CD4-positive, alpha-beta T cell treated with Interleukin-12 subunit alpha and Interleukin-12 subunit beta, for 1 hour (primary cell): ENCODE measurements at regions not wholly inside any gene's neighbourhood (a gene's known extent, or its start where the extent isn't known, plus 50 kb on each side); places are given as distances from the start of the nearest gene placed in this dataset.
"Not testable (repeated sequence)": the region's sequence is repeated elsewhere in the genome, so short reads cannot be mapped to it uniquely, and the experiment has no call there.

ENCODE experiments used
- DNase-seq: peaks from one replicate; pipeline ENCODE4 v3.0.0-alpha.2; 2020

- DNase-seq, result not testable (repeated sequence)
These were observed 82.7 kb downstream of the TFRC start for GRCh38 chr3:195999176-195999575.

DNA sequence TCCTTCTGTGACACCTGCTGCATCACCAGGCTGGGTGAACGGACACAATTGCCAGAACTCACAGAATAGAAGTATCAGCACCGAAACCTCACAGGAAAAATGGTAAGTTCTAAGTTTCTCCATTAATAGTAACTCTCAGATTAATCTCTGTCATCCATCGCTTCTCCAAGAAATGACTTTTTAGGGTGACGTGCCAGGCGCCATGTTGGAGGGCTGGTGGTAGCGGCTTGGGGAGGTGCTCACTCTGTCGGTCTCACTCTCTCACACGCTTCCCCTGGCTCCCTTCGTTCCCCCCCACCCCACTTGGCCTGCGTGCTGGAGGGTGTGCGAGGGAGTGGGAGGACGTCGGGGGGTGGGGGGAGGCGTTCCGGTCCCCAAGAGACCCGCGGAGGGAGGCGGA lies 85.6 kb downstream of the TFRC start:
- DNase-seq, result not testable (repeated sequence)

- DNase-seq, result peak; percentile 69
These were observed 86.0 kb upstream of the TNK2 start for GRCh38 chr3:195994343-195994742.

- not testable (repeated sequence) for DNase-seq
These were observed 85.3 kb upstream of the TNK2 start for GRCh38 chr3:195993671-195994070.

GRCh38 chr3:195992956-195993595 lies 84.7 kb upstream of the TNK2 start:
- not testable (repeated sequence) for DNase-seq

DNA sequence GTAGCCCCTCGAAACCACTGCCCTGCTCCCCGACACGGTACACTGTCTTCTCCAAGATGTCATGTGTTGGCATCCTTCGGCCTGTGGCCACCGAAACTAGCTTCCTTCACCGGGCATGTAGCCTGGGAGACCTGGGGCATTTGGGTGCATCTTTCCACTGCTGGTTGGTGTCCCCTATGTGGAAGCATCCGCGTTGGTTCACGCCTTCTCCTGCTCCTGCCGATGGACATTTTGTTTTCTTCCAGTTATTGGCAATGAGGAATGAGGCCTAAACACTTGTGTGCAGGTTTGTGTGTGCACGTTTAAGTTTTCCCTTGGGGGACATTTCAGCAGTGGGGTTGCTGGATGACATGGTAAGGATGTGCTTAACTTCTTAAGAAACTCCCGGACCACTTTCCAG lies 83.6 kb upstream of the TNK2 start:
- not testable (repeated sequence) for DNase-seq

- DNase-seq, result not testable (repeated sequence)
These were observed 82.9 kb upstream of the TNK2 start for GRCh38 chr3:195991243-195991642.

DNA sequence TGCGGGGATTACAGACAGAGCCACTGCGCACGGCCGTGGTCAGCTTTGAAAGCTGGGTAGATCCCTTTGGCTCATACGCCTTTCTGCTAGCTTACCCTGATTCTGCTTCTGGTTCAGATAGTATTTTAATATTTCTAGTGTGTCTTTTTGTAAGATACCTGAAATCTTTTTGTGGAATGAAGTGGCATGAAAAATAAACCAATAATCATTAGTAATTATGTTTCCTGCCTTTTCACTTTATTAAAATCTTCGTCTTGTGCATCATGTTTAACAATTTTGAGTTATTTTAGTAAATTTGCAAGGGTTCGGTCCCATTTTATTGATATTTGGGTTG lies 82.5 kb upstream of the TNK2 start:
- not testable (repeated sequence) for DNase-seq

GRCh38 chr3:195989921-195990840 lies 81.8 kb upstream of the TNK2 start:
- DNase-seq, result peak; percentile 94

- peak; percentile 32 for DNase-seq
These were observed 81.0 kb upstream of the TNK2 start for GRCh38 chr3:195989197-195989920.

DNA sequence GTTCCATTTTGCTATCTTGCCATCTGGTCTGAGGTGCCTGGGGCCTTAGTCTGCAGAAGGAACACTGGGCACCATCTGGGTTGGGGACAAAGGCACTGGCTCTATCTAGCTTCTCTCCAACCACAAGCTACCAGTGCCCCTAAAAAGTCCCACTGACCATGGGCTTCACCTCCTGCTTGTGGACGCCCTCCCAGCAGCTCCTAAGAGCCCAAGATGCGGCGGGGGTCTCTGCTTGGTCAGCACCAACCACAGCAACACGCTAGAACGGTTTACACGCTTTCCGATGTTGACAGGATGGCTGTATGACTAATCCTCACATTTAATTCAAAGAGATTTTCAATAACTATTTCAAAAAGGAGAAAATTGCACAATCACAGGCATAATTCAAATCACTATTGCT lies 80.4 kb upstream of the TNK2 start:
- not testable (repeated sequence) for DNase-seq

DNA sequence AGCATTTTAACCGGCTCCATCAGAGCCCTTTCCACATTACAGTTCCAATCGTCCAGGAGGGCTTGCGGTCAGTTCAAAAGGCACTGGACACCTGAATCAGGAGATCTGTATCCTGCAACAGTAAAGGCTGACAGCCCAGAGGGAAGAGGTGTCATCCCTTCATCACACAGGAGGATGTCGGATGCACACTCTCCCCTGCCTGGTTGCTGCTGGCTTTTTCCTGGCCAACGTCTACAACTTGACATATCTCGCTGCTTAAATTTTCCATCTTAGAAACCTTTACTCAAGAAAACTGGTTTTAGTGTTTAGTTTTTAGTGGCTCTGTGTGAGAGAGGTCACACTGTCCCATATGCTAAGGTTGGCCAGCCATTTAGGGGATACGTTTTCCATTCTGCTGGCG lies 78.7 kb upstream of the TNK2 start:
- DNase-seq, result not testable (repeated sequence)

DNA sequence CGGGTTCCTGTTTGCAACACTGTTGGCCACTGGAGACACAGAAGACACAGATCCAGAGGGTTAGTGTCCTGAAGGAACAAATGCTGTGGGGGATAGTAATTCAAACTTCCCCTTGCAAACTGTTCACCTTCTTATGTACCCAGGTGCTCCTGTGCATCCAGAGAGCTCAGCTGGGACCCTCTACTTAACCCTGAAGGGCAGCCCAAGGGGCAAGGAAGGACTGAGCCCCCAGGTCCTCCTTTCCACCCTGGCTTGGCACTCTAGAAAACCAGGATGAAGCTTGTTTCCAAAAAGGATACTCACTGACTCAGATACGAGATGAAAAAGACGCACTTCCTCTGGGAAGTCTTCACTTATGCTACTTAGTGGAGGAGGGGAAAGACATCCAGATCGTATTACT lies 78.2 kb upstream of the TNK2 start:
- DNase-seq, result not testable (repeated sequence)

- DNase-seq, result not testable (repeated sequence)
These were observed 77.1 kb upstream of the TNK2 start for GRCh38 chr3:195985348-195985920.

DNA sequence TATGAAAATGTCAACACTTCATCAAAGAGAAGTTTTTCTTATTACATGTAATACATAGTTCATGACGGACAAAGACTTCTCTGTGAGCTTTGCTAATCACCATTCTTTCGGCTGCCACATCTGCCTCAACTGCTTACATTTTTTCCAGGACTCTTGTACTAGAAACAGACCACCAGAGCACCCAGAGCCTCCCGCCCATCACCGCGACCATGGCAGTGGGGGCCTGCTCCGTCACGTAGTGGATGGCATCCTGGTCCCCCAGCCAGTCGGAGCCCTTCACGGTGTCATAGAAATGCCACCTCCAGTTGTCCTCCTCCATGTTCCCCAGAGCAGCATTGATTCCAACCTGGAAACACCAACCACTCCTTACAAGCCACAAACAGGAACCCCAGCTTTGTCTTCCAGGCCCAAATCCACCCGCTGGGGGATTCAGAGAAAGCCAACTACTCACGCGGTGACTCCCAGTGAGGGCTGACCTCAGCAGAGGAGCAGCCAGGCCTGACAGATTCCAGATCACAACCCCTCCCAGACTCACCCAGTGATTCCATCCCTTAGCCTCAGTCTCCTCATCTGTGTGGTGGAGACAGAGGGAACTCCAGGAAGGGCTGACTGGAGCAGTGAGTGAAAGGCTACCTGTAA lies 76.2 kb upstream of the TNK2 start:
- DNase-seq, result not testable (repeated sequence)

- DNase-seq, result not testable (repeated sequence)
These were observed 75.5 kb upstream of the TNK2 start for GRCh38 chr3:195983880-195984279.

DNA sequence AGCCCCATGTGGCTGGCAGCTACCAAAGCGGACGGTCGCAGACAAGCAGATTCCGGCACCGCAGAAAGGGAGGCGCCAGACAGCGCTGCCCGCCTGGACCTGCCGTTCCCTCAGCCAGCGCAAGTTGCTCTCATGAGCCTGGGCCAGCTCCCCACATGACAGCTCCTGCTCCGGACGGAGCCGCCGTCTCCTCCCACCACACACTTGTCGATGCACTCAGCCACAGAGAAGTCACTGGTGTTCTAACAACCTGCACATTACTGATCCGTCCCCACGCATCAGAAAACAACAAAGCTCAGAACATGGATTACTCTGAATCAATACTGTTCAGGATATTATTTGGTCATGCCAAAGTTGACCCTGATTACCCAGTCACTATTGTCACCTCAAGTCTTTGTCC lies 74.4 kb upstream of the TNK2 start:
- DNase-seq, result not testable (repeated sequence)

GRCh38 chr3:195981778-195982177 lies 73.4 kb upstream of the TNK2 start:
- not testable (repeated sequence) for DNase-seq

DNA sequence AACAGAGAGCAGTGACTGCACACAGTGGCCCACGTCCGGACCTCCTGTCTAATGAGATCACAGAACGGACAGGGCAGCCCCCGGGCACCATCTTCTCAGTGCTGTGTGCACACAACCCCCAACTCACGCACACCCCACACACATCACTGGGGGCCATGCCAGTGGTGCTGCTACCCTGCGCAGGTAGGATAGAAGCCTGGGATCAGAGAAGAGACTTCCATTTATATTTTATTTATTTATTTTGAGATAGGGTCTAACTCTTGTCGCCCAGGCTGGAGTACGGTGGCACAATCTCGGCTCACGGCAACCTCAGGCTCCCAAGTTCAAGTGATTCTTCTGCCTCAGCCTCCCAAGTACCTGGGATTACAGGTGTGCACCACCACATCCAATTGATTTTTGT lies 71.5 kb upstream of the TNK2 start:
- not testable (repeated sequence) for DNase-seq

DNA sequence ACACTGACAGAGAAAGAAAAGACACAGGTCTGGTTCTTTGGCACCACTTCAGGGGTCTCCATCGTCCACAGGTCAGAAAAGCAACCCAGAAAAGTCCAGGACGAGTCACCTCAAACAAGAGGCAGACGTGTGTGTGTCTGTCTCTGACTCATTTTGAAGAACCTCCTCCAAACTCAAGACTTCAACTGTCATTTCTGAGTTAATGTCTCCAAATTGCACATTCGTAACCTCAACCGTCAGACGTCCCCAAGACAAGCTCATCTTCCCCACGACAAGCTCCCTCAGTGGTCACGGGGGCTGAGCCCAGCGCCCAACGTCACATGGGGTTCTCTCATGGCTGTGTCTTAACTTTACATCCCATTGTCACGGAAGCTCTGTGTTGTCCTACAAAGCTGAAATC lies 70.2 kb upstream of the TNK2 start:
- DNase-seq, result not testable (repeated sequence)

DNA sequence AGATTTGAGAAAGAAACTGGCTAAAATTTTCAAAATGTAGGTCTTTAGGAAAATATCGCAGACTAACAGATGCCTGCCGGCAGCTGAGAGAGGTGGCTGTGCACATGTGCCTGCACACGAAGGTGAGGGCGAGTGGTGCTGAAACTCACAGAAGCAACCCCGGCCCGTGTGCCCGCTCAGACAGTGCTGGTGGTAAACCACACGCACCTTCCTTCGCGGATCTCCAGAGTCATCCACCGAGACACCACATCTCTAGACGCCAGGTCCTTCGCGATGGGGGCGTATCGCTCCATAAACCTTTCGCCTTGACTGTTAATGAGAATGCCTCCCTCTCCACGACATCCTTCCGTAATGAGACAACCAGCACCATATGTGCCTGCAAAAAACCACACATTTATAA lies 68.5 kb upstream of the TNK2 start:
- DNase-seq, result not testable (repeated sequence)

GRCh38 chr3:195974281-195974680 lies 65.9 kb upstream of the TNK2 start:
- DNase-seq, result not testable (repeated sequence)

DNA sequence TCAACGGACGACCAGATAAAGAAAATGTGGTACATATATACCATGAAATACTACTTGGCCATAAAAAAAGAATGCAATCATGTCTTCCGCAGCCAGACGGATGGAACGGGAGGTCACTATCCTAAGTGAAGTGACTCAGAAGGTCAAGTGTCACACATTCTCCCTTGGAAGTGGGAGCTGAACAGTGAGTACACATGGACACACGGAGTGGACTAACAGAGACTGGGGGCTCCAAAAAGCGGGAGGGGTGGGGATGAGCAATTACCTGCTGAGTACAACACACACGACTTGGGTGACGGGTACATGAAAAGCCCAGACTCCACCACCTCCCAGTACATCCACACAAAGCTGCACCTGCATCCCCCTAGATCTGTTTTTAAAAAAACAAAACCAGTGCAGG lies 62.5 kb upstream of the TNK2 start:
- DNase-seq, result not testable (repeated sequence)
